A204.1 (cell line): ENCODE measurements at regions not wholly inside any gene's neighbourhood (a gene's known extent, or its start where the extent isn't known, plus 50 kb on each side); places are given as distances from the start of the nearest gene placed in this dataset.

Experiments used
- FAIRE-seq: peaks from 2 replicates; lab custom pipeline; 2012; peaks lifted over from hg19 to GRCh38; lab: Jason Lieb, UNC

DNA sequence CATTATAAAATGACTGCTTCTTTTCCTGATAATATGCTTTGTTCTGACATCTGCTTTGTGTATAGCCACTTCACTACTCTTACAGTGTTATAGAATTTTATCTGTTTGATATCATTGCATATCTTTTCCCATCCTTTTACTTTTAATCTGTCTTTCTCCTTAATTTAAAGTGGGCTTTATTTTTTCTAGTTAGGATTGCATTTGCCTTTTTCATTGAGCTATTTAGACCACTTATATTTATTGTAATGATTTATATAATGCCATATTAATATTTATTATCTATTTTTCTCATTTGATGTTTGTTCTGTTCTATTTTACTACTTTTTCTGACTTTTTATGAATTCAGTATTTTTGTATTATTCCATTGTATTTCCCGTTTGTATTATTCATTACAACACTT is 758.7 kb downstream of the TMEM182 start:
- FAIRE-seq, result no peak

DNA sequence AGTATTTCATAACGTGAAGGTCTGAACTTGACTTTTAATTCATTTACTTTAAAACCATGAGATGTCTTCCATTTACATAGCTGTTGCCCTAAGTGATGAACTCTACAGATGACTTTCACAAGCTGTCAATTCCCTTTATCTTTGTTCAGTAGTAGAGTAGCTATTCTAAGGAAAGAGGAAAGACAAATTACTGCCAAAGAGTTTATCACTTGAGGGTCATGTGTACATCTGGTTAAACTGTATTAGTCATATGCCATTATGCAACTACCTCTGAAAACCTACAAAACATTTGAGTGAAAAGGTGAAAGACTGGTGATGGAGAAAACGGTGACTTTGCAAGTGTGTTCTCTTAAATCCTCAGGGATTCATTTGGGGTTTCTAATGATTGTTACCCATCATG is 763.9 kb downstream of the TMEM182 start:
- no peak for FAIRE-seq

DNA sequence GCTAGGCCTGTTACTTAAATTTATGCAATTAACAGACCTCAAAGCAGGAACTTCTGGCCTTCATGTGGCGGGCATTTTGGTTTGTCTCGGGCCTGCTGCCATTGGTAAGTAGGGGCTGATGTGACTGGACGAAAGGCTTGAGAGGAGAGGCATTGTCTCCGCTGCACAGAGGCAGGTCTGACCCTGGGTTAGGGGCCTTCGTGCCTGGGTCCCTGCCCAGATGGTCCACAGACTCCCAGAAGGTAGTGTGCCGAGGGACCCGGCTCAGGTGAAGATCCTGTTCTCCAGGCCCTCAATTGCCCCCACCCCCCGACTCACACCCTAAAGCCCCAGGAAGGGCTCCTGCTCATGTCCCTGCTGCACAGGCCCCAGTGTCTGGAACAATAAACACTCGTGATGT is 764.9 kb downstream of the TMEM182 start:
- no peak for FAIRE-seq

DNA sequence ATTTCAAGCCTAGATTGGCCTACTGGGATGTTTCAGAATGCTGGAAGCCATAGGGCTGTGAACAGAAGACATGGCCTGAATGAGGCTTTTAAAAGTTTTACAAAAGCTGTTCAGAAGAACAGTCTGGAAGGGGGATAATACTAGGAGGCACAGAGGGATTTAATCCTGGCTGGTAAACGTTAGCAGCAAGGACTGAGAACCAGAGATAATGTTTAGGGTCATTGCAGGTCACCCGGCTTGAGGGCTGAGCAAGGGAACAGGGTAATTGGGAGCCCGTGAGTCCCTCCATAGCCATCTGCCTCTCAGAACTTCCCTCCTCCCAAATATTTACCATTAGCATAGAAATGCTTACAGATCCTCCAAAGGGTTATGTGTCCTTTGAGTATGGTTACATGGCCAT is 765.4 kb downstream of the TMEM182 start:
- FAIRE-seq, result no peak

DNA sequence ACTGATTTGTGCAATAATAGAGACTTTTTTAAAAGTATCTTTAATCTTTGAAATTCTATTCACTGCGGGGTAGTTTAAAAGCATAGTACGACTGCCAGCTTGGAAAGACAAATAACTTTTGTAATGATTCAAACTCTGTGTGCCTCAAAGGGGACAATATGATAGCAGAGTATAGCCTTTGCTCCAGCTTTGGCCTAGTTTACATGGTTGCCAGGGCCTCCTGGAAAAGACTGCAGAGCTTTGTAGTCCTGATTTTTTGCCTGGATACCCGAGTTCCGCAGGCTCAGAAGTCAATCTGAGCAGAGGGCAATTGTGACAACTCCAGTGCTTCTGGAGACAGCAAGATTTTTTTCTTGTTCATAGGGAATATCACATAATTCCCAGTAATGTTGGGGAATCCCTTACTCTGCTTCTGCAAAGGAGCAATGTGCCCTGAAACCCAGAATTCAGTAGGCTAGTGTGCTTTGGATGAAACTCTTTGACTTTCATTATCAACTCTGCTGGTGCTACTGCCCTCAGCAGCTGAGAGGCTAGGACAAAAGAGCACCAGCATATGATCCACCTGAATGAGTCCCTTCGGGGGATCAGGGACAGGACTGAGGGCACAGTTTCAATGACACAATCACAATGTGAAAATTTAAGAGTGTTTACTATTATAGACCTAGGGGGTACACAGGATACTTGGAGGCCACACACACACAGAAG is 768.1 kb downstream of the TMEM182 start:
- no peak for FAIRE-seq

DNA sequence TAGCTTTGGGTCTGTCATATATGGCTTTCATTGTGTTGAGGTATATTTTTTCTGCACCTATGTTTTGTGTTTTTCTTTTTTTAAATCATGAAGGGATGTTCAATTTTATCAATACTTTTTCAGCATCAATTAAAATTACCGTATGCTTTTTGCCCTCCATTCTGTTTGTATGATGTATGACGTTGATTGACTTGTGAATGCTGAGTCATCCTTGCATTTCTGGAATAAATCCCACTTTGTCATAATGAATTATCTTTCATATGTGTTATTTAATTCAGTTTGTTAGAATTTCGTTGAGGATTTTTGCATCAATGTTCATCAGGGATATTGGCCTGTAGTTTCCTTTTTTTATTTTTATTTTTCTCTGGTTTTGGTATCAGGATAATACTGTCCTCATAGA is 790.9 kb downstream of the TMEM182 start:
- no peak for FAIRE-seq

DNA sequence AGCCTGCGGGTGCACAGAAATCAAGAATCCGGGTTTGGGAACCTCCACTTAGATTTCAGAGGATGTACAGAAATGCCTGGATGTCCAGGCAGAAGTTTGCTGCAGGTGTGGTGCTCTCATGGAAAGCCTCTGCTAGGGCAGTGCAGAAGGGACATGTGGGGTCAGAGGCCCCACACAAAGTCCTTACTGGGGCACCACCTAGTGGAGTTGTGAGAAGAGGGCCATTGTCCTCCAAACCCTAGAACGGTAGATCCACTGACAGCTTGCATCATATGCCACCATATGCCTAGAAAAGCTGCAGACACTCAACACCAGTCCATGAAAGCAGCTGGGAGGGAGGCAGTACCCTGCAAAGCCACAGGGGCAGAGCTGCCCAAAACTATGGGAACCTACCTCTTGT is 833.0 kb downstream of the TMEM182 start:
- FAIRE-seq, result no peak

DNA sequence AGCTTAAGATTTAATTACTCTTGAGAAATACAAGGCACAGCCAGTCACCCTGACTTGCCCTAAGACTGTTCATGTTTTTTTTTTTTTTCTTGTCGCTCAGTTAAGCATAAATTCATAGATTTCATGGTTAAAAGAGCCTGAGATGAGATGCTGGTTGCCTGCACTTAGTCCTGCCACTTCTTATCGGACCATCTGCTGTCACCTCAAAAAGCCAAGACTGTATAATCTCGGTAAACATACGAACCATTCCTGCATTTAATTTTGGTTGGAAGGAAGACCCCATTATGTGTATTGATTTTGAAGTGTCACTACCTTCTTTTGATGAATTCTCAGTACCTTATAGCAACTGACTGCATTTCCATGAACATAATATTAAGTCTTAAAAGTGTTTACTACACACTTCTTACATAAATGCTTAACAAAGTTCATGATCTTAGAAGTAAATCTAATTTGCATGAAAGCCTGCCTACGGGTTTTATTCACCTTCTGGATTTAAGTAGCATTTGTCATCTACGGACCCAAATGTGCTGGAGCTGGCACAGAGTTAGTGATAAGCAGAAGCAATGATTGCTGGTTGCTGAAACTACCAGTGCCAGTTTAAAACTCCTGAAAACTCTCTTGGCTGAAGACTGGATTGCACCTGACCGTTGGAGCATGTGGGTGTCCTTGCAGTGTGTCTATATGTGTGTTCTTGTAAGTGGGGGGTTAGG is 843.4 kb downstream of the TMEM182 start:
- FAIRE-seq, result no peak

DNA sequence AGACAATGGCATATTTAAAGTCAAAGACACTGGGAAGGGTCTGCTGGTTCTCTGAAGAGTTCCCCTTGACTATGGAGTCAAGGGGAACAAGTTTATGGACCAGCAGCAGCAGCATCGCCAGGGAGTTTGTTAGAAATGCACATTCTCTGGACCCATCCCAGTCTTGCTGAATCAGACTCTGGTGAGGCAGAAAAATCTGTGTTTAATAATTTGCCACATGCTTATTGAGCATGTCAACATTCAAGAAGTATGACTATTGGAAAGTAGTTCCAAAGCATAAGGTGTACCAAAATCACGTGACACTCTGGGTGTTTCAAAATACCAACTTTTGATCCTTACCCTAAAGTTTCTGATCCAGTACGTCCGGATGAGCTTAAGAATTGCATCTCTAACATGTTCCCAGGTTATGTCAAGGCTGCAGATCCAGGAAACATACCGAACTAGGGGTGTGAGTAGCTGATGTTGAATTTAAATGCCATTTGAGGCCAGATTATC is 853.8 kb downstream of the TMEM182 start:
- no peak for FAIRE-seq

DNA sequence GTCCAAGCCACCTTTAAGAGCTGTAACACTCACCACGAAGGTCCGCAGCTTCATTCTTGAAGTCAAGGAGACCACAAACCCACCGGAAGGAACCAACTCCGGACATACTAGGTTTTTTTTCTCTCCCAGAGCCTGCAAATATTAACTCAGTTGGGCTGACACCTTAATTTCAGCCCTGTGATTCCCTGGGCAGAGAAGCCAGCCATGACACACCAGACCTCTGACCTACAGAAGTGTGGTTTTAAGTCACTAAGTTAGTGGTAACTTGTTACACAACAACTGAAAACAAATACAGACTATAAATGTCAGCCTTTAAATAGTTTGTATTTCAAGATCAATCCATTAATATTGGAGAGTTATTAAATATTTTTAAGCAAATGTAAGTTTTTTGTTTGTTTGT is 855.1 kb downstream of the TMEM182 start:
- no peak for FAIRE-seq

DNA sequence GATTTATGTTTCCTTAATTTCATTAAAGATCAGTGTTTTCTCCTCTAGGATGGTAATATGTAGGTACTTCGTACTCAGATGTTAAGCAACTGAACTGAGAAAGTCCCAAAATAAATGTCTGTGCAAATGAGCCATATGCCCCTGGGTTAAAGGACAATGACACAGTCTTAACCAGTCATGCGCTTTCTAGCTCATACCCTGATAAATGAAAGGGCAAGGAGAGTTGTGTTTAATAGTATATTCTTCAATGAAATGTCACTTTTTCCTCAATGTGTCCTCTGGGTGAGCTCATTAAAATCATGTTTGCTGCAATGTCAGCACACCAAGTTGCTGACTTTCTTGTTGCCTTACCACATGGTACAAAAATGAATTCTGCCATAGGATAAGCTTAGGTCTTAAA is 856.3 kb downstream of the TMEM182 start:
- no peak for FAIRE-seq

DNA sequence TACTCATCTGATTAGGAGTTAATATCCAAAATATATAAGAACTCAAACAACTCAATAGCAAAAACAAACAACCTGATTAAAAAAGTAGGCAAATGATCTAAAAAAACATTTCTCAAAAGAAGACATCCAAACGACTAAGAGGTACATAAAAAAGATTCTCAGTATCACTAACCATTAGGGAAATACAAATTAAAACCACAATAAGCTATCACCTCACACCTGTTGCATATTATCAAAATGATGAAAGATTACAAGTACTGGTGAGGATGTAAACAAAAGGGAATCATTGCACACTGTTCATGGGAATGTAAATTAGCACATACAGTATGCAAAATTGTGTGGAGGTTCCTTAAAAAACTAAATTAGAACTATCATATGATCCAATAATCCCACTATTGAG is 865.5 kb downstream of the TMEM182 start:
- FAIRE-seq, result no peak

DNA sequence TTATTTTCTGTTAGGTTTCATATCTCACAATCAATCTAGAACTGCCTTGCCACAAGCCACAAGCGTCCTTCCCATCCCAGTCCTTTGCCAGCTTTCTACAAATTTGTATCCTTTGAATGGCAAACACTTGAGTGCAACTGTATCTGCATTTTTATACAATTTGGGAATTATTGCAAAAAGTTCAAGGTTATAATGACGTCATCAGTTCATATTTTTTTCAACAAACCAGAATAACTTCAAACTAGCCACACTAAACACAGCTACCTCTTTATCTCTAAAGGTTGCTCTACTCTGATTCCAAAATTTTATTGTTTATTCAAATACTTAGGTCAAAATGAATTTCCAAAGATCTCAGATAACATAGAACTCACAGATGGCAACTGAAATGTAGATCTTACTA is 877.1 kb downstream of the TMEM182 start:
- no peak for FAIRE-seq

DNA sequence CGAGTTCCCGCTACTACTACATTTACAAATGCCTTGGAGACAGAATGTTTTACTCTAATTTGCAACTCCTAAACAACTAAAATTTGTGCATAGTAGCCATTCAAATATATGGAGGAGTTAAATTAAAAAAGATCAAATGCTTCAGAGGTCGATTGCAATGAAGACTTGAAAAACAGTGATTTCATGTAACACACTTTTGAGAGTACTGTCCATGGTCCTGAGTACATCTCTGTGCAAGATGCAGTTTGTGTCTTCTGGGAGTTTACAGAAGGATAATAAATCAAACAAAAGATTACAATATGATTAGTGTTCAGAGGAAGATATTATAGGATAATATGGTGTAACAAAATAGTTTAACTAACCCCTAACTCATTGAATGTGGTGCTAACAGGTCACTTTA is 894.7 kb downstream of the TMEM182 start:
- no peak for FAIRE-seq

DNA sequence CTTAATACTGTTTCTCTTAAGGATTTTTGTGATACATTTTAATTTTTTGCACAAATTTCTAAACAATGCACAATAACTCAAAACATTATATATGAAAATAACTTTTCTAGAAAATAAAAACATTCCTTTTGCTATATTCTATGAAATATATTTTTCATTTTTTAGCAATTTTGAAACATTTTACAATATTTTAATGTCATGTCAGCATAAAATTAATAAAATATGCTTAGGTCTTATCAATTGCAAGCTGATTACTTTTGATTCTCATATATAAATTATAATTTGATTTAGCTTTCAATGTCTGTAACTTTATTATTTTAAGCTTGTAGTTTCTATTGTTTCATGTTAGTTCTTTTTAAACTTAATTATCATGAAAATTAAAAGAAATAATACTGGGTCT is 898.7 kb downstream of the TMEM182 start:
- FAIRE-seq, result peak; percentile 84

DNA sequence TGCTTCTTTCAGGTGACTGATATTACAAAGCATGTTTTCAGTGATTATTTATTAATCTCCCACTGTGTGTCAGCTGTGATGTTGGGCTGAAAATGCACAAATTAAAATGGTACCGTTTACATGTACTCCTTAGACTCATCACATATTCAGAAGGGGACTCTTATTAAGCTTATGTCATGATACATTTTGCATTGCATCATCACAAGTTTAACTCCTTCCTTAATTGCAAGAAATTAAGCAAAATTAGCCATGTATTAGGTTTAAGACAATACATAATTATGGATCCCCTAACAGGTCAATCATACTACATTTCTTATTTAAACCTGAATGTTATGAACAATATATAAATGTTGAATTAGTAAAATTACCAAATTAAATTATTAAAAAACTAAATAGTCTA is 899.1 kb downstream of the TMEM182 start:
- no peak for FAIRE-seq

DNA sequence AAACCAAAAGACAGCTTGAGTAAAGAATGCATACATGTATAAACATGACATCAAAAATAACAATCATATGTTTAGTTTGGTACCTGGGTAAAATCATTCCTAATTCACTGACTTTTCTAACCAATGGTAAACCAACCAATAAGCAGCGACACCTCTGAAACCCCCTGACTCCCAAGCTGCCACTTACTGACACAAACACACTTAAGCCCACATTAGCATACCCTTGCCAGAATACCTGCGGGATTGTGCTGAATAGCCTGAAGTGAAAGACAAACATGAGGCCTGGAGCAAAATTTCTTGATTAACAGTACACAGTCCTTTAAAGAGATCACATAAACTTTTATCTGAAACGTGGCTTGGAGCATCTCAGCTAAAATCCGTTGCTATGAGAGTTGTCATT is 902.9 kb downstream of the TMEM182 start:
- no peak for FAIRE-seq

DNA sequence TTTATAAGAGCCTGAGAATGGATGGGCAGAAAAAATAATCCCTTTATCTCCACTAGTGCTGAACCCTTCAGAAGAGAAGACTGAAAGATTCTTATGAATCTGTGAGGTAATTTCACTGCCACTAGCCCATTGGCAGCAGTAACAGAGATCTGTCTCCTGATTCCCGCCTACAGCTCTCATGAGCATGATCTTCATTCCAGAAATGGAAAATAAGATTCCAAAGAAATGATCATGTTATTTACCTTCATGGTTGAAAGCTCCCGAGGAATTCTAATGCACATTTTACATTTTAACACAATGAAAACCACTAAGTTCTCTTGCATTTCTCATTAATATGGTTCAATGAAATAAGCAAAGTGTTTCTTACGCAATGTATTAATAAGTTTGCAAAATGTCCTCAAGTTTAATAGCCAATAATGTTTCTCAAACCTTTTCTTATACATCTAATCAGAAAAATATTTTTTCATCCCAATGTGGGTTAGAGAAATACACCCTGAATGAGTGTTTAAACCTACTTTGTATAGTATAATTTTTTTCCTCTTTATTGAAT is 905.6 kb downstream of the TMEM182 start:
- FAIRE-seq, result no peak

DNA sequence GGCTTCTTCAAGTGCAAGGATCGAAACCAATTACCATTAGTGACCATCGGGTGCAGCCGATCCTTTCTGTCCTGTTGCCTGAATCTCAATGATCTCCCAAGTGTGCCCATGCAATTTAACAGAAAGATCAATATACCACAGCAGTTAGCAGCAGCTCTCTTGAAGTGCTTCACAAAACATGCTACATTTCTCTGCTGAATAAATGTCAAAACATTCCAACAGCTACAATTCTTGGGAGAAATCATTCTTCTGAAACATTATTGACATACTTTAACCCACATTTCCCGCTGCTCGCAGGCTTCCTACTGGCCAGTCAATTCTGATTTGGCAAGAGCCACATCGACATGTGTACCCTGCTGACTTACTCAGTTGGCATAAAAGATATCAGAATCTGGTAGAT is 907.7 kb downstream of the TMEM182 start:
- no peak for FAIRE-seq
